ENCODE measurements at regions not wholly inside any gene's neighbourhood (a gene's known extent, or its start where the extent isn't known, plus 50 kb on each side); places are given as distances from the start of the nearest gene placed in this dataset.

GRCh38 chr15:94047566-94047965 is 183.8 kb upstream of the MCTP2 start:
- no peak for DNase-seq

- DNase-seq = no peak
These were observed 189.0 kb upstream of the MCTP2 start for GRCh38 chr15:94042180-94042928.

GRCh38 chr15:94041746-94042145 is 189.6 kb upstream of the MCTP2 start:
- no peak for DNase-seq

- no peak for DNase-seq
These were observed 190.7 kb upstream of the MCTP2 start for GRCh38 chr15:94040541-94041248.

DNA sequence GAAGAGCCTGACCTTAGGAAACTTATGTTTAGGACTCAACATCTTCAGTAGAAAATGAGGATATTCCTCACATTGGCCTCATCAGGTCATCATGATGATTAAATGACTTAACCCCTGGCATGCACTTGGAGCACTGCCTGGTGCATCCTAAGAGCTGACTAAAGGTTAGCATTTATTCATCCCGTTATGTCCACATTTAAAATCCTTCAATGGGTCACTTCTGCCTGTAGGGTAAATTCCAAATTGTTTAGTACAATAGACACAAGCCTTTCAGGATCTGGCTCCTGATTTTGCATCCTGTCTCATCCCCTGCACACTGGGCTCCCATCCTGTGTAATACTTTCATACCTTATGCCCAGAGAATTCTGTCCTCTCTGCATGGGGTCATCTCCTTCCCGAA is 195.2 kb upstream of the MCTP2 start:
- DNase-seq = no peak

- no peak for DNase-seq
These were observed 197.7 kb upstream of the MCTP2 start for GRCh38 chr15:94033683-94034020.

DNA sequence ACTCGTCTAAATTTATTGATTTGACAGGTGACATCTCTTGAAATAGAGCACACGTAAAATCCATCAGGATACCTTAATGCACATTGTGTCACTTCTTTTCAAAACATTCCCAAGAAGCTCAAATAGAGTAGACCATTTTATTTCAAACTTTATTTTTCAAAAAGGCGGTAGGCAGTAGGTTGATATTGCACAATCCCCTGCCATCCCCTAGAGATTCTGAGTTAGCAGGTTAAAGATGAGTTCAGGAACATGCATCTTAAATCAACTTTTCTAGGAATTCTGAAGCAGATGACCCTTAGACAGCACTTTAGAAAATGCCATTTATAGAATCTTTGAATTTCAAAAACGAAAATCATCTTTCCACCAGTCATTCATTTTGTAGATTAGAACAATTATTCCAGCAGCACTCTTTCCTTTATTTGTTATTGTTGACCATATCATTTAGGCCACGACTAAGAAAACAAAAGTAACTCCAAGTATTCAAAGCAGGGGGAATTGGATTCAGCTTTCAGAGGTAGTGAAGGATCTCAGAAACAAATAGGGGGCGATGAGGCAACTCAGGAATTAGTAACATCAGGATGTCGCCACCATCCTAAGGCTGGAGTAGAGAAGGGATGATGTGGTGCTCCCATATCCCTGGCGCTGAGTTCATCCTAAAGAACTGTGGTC is 198.2 kb upstream of the MCTP2 start:
- DNase-seq = no peak

DNA sequence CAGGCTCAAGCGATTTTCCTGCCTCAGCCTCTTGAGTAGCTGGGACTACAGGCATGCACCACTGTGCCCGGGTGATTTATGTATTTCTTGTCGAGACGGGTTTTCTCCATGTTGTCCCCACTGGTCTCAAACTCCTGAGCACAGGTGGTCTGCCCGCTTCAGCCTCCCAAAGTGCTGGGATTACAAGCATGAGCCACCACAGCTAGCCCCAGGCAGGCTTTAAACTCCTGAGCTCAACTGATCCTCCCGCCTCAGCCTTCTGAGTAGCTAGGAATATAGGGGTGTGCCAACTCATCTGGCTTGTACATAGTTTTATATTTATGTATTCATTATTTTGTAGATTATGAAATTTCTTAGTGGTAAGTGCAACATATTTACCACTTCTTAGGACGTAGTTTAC is 198.8 kb upstream of the MCTP2 start:
- no peak for DNase-seq

DNA sequence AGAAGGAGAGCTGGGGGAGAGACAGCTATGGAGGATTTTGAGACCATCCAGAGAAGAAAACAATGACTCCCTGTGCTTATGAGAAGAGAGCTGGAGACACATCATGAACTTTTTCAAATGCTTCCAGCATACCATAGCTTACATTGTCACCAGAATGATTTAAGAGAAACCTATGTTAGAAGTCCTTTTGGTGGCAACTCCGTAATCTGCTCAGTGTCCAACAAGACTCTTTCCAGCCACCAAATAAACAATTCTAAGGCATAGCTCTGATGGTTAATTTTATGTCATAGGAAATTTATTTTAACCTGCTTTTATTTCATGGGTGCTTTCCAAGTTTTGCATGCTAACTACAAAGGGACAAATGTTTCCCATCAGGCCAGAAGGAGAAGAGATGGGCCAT is 200.3 kb upstream of the MCTP2 start:
- DNase-seq = no peak

DNA sequence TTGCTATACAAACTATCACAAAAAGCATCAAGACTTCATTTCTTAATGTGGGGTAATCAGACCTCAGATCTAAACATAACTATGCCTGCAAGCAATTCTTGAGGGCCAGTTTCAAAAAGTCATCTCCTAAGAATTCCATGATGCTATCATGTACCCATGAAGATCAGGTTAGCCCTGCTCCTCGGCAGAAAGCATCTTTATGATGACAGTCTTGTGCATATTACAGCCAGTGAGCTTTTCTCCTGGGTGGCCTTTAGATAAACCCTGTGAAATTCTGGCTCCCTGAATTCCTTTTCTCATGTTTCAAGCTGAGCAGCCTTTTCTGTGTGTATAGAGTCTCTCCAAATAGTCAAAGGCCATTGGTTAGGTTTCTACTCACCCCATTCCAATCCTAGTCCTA is 201.9 kb upstream of the MCTP2 start:
- DNase-seq = no peak

GRCh38 chr15:94028809-94029208 is 202.6 kb upstream of the MCTP2 start:
- no peak for DNase-seq

DNA sequence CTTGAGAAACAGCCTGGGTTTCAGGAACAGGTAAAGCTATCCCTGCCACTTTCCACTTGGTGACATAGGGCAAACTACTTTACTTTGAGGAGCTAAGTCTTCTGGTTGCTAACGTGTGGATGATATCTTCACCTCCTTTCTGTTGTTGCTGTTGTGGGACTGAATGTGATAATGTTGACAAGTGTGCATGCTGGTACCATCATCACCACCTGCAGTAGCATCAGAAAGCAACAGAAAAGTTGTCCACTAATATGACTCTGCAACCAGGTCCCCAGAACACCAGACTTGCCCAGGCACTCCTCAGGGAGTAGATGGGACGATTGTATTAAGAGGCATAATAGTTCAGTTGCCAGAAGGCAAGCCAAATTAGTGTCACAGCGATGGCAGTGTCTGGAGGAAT is 203.2 kb upstream of the MCTP2 start:
- DNase-seq = no peak

DNA sequence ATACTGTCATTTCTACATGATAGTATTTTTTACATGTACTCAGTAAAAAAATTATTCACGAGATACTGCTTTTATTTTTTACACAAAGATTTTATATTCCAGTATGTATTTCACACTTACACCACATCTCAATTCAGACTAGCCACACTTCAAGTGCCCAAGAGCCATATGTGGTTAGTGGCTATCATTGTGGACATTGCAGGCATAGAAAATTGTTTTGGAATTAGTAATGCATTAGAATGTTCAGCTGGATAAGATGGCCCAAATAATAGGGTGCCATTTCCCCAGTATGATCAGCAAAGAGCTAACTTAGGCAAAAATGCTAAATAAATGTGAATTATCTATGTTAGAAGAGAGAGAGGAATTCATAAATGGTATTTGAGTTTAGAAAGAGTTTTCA is 203.8 kb upstream of the MCTP2 start:
- DNase-seq = no peak

DNA sequence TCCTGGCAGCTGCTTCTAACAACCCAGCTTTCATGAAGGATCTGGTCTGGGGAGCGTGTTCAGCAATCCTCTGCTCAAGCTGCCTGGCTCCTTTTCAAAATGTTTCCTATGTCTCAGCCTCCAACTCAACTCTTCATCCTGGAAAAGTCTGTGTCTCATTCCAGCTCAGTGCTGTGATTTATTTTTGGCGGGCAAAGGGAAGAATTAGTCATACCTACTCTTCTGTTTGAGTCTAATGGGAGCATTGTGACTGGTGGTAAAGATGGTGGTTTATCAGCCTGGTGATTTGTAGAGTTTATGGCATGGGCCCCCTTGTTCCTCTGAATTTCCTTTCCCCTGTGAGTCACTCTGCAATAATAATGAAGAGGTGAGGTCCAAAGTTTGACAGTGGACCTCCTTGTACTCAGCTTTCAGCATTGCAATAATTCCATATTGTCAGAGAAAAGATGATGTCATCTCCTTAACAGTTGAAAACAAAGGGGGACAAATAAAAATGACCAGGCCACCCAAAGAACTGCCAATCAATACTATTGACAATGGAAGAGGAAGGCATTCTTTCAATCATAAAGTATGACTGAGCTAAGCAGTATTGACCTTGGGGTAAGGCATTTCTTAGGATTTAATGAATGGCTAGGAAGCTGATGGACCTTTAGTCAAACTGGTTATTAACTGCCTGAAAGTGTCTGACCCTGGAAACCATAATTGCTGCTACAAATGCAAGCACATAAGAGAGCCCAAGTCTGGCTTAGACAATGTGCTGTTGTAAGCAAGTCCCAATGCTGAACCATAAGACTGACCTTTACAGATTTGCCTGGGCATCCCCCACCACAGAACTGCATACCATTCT is 204.7 kb upstream of the MCTP2 start:
- DNase-seq = no peak

DNA sequence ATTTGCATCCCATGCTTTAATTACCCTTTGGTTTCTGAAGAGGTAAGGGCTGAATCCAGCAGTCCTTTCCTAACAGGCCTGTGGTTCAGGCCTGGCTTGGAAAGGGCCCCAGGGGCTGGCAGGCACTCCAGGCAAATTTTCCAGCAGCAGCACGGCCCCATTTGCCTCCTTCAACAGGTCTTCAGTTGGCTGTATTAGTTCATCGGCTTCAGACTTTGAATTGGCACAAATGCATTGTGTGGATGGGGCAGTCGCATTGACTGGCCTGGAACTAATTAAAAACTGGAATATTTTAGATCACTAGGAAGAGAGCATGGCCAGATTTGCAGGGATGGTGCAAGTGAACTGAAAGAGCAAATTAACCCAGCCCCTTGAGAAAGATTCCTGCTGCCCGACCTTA is 207.8 kb upstream of the MCTP2 start:
- no peak for DNase-seq

- DNase-seq = no peak
These were observed 209.6 kb upstream of the MCTP2 start for GRCh38 chr15:94021621-94022320.

- DNase-seq = no peak
These were observed 212.3 kb upstream of the MCTP2 start for GRCh38 chr15:94019062-94019461.

DNA sequence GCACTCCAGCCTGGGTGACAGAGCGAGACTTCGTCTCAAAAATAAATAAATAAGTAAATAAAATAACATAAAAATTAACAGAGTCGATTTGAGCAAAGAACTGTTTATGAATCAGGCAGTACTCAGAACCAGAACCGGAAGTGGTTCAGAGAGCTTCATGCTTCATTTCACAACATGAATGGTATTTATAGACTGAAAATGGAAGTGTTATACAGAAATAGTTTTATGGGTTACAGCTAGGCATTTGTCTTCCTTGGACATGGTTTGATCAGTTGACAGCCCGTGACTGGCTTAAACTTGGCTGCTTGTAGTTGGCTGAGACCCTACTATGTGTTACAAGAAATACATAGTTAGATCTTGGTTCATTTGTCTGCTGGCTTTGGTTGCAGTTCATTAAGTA is 216.0 kb upstream of the MCTP2 start:
- no peak for DNase-seq

DNA sequence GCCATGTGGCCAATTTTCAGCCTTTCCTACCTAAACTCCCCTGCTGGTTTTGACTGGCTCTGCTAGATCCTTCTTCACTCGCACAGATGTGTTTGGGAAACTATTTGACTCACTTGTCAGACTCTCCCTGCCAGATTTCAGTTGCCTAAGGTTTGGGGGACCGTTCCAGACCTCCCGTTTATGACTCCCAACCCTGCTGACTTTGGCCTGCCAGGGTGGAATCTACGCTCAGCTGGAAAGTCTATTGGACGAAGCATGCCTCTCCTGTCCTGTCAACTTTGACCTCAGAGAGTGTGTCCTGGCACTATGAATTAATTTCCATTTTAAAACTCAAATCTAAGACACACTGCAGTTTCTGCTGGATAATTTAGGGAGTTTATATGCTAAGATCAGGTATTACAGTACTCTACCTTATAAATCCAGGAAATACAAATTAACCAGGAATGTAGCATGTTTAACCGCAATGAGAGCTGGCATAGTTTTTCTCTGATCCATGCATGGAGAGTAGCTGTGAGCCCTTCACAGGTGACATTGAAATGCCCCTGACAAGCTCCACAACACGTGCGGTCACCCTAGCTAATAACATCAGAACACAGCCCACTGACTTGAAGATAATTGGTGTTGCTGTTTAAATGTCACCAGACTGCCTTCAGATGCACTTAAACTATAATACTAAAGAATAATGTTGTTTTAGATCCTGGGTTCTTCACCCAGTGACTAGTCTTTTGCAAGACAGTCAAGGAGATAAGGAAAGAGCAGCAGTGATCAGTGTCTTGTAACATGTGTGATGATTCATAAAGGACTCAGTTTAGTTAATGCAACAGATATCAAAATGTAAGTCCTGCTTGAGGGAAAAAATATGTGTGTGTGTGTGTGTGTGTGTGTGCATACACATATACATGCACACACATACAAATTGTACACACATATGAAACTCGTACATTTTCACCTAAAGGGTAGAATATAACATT is 223.0 kb upstream of the MCTP2 start:
- DNase-seq = no peak

GRCh38 chr15:94004697-94005096 is 226.7 kb upstream of the MCTP2 start:
- no peak for DNase-seq

DNA sequence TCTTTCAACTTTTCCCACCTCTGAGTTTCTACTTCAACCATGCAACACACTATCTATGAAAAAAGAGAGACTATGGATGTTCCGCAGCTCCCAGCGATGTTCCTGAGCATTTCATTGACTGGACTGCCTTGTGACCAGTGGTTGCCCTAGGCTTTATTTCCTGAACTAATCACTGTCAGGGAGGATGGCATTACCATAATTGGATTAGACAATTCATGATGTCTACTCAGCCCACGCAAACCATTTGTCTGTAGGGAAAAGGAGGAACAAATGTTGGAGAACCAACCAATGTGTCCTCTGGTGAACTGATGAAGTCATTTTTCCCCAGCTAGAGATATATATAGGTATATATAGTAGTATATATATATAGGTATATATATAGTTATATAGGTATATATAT is 229.3 kb upstream of the MCTP2 start:
- no peak for DNase-seq

Data from NCI-H774 (cell line).